ENCODE measurements at regions not wholly inside any gene's neighbourhood (a gene's known extent, or its start where the extent isn't known, plus 50 kb on each side); places are given as distances from the start of the nearest gene placed in this dataset.

DNA sequence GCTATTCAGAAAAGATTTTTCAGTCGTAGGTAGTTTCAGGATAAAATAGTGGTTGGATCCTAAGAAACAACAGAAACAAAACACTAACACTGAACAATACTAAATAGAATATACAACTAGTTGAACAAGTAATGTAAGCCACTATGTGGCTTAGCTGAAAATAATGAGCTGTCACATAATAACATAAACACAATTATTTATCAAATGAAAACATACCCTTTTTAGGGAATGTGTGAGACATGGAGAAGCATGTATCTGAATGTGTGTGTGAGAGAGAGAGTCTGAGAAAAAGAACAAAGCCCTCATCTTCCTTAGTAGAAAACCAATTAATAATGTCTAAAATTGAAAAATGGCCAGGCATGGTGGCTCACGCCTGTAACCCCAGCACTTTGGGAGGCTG, 122.6 kb upstream of the LOC128125822 start:
- TF ChIP-seq, protein P1, sequence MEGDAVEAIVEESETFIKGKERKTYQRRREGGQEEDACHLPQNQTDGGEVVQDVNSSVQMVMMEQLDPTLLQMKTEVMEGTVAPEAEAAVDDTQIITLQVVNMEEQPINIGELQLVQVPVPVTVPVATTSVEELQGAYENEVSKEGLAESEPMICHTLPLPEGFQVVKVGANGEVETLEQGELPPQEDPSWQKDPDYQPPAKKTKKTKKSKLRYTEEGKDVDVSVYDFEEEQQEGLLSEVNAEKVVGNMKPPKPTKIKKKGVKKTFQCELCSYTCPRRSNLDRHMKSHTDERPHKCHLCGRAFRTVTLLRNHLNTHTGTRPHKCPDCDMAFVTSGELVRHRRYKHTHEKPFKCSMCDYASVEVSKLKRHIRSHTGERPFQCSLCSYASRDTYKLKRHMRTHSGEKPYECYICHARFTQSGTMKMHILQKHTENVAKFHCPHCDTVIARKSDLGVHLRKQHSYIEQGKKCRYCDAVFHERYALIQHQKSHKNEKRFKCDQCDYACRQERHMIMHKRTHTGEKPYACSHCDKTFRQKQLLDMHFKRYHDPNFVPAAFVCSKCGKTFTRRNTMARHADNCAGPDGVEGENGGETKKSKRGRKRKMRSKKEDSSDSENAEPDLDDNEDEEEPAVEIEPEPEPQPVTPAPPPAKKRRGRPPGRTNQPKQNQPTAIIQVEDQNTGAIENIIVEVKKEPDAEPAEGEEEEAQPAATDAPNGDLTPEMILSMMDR (IDR thresholded peaks at IDR 0.05): no peak
- no peak for TF ChIP-seq POLR2A (IDR thresholded peaks at IDR 0.05)

Data from breast epithelium (tissue), 3 donors.